K562 (cell line): ENCODE measurements at regions not wholly inside any gene's neighbourhood (a gene's known extent, or its start where the extent isn't known, plus 50 kb on each side); places are given as distances from the start of the nearest gene placed in this dataset.

Experiments used
- ATAC-seq: fragments of 200-7000 bp; cut with Tn5 transposase; 3 replicates; pipeline ENCODE4 v1.9.1; 2020; ENCODE audit warnings: moderate library complexity
- BruUV-seq: library from RNA; stranded (reverse); fragments of 400-500 nt; replicated peaks from 2 replicates; lab custom pipeline; 2021; lab: Mats Ljungman, UMichigan
- CTCF ChIA-PET: fragments of 300-600 bp; formaldehyde crosslinking; extraction: SDS; loops from one replicate; lab custom pipeline; 2021; ENCODE audit warnings: low intra/inter-chr PET ratio; lab: Yijun Ruan, JAX
- POLR2A ChIA-PET: fragments of 300-600, 350-650 bp; sonication (Branson Sonifier 250); formaldehyde crosslinking; extraction: SDS; loops from one replicate; lab custom pipeline; 2021; ENCODE audit warnings: antibody characterized with exemption, inconsistent platforms; lab: Yijun Ruan, JAX
- DNase-seq, 4 experiments: peaks; one replicate each; pipeline versions ENCODE4 v3.0.0 to v3.0.0-alpha.2; 2011 to 2018; ENCODE audit warnings: low spot score in 3 of 4, mixed read lengths in 3 of 4; ENCODE audit errors: extremely low read depth in 1 of 4
- FAIRE-seq: peaks from 2 replicates; lab custom pipeline; 2011; peaks lifted over from hg19 to GRCh38; lab: Jason Lieb, UNC
- H2AFZ ChIP-seq: 2 replicates; pipeline ENCODE4 v1.6.0; 2011; ENCODE audit warnings: low read depth, low read length, control low read depth, inconsistent platforms
- H3K27ac ChIP-seq: fragments of 200-600 bp; 3 replicates; pipeline ENCODE4 v1.8.0; 2011; ENCODE audit warnings: low read depth, mild to moderate bottlenecking, control low read depth, inconsistent platforms, low read length, moderate library complexity, mixed read lengths; ENCODE audit errors: extremely low read depth
- H3K27me3 ChIP-seq, 2 experiments: fragments of 300-600 bp in 1 of 2; 2 replicates in 1 of 2; 3 replicates in 1 of 2; pipeline versions ENCODE4 v1.6.0 to v1.8.0; 2011; ENCODE audit warnings: inconsistent platforms in 2 of 2, low read length in 2 of 2, mild to moderate bottlenecking in 1 of 2, mixed read lengths in 1 of 2, moderate library complexity in 1 of 2; ENCODE audit not compliant: control insufficient read depth in 2 of 2, insufficient read depth in 2 of 2
- H3K36me3 ChIP-seq: fragments of 300-600 bp; 3 replicates; pipeline ENCODE4 v1.8.0; 2011; ENCODE audit warnings: mild to moderate bottlenecking, low read length, inconsistent platforms; ENCODE audit not compliant: control insufficient read depth, insufficient read depth
- H3K4me1 ChIP-seq, 2 experiments: fragments of 200-600 bp in 1 of 2; replicated peaks in 1 of 2; 2 replicates in 1 of 2; 3 replicates in 1 of 2; pipeline versions ENCODE4 v1.5.1 to v1.8.0; 2011; ENCODE audit warnings: inconsistent platforms in 2 of 2, low read length in 2 of 2, mild to moderate bottlenecking in 1 of 2, mixed read lengths in 1 of 2, moderate library complexity in 1 of 2; ENCODE audit not compliant: control insufficient read depth in 2 of 2, insufficient read depth in 2 of 2
- H3K4me2 ChIP-seq: 2 replicates; pipeline ENCODE4 v1.6.1; 2011; ENCODE audit warnings: low read length, control low read depth, inconsistent platforms, mixed read lengths; ENCODE audit not compliant: insufficient read depth
- H3K4me3 ChIP-seq: fragments of 200-600 bp; sonication (generic), shearing (Covaris generic); 2 replicates; pipeline ENCODE4 v1.5.1; 2016; ENCODE audit warnings: control low read depth, inconsistent platforms
- H3K79me2 ChIP-seq: fragments of 200-600 bp; 3 replicates; pipeline ENCODE4 v1.8.0; 2011; ENCODE audit warnings: low read length, inconsistent platforms; ENCODE audit not compliant: control insufficient read depth, insufficient read depth
- H3K9ac ChIP-seq, 2 experiments: 2 replicates each; pipeline versions ENCODE4 v1.6.0 to v1.6.1; 2011; ENCODE audit warnings: low read depth in 2 of 2, low read length in 2 of 2, control low read depth in 1 of 2, inconsistent platforms in 1 of 2, mild to moderate bottlenecking in 1 of 2, mixed read lengths in 1 of 2; ENCODE audit not compliant: insufficient read depth in 1 of 2
- H3K9me1 ChIP-seq: one replicate; pipeline ENCODE4 v1.6.0; 2011; ENCODE audit warnings: inconsistent platforms, mild to moderate bottlenecking, low read length, moderate library complexity; ENCODE audit not compliant: control insufficient read depth, insufficient read depth
- H3K9me3 ChIP-seq: replicated peaks from 2 replicates; pipeline ENCODE4 v1.5.1; 2011; ENCODE audit warnings: low read depth, low read length, inconsistent platforms; ENCODE audit not compliant: control insufficient read depth, insufficient read depth
- H4K20me1 ChIP-seq: replicated peaks from 2 replicates; pipeline ENCODE4 v1.6.1; 2011; ENCODE audit warnings: low read length, inconsistent platforms, mixed read lengths; ENCODE audit not compliant: control insufficient read depth, insufficient read depth
- DACH1 ChIP-seq: fragments of 450-650 bp; IDR thresholded peaks from 2 replicates; pipeline ENCODE4 v1.6.1; 2018; ENCODE audit not compliant: partially characterized antibody
- EWSR1 ChIP-seq: fragments of 450-650 bp; IDR thresholded peaks from 2 replicates; pipeline ENCODE4 v1.6.1; 2018; ENCODE audit warnings: borderline replicate concordance, mild to moderate bottlenecking, low read depth, moderate library complexity; ENCODE audit not compliant: partially characterized antibody
- HDAC6 ChIP-seq: IDR thresholded peaks from 2 replicates; pipeline ENCODE4 v1.6.1; 2012; ENCODE audit warnings: low read depth, mild to moderate bottlenecking, control low read depth, inconsistent platforms, low read length, moderate library complexity
- HMGXB4 ChIP-seq: sonication (generic); formaldehyde crosslinking; IDR thresholded peaks from 2 replicates; pipeline ENCODE4 v1.8.1; 2023; ENCODE audit warnings: mild to moderate bottlenecking, missing genetic modification reagents
- HOMEZ ChIP-seq: fragments of 250-450 bp; sonication (Bioruptor Pico); IDR thresholded peaks from 2 replicates; pipeline ENCODE4 v1.4.0; 2020; ENCODE audit warnings: mild to moderate bottlenecking, moderate library complexity
- KLF6 ChIP-seq: fragments of 250-450 bp; sonication (Bioruptor Pico); IDR thresholded peaks from 2 replicates; pipeline ENCODE4 v1.4.0; 2020; ENCODE audit warnings: mild to moderate bottlenecking, moderate library complexity, borderline replicate concordance
- MBD1 ChIP-seq: fragments of 250-450 bp; sonication (Bioruptor Pico); IDR thresholded peaks from 2 replicates; pipeline ENCODE4 v1.8.0; 2022; ENCODE audit warnings: inconsistent platforms
- OTX1 ChIP-seq: fragments of 450-650 bp; formaldehyde crosslinking; IDR thresholded peaks from 2 replicates; pipeline ENCODE4 v1.4.0; 2022; ENCODE audit warnings: mild to moderate bottlenecking
- POLR2H ChIP-seq: IDR thresholded peaks from 2 replicates; pipeline ENCODE4 v1.6.1; 2016; ENCODE audit warnings: missing genetic modification characterization, low read depth, mild to moderate bottlenecking, control low read depth, missing compliant biosample characterization, moderate library complexity
- RNF2 ChIP-seq: sonication (generic); IDR thresholded peaks from 2 replicates; pipeline ENCODE4 v1.6.1; 2016
- SNRNP70 ChIP-seq: fragments of 200-400 bp; formaldehyde crosslinking; optimal IDR thresholded peaks from 2 replicates; pipeline ENCODE3; 2017; ENCODE audit warnings: low read depth, low read length
- ZKSCAN3 ChIP-seq: fragments of 250-450 bp; sonication (Bioruptor Pico); IDR thresholded peaks from 2 replicates; pipeline ENCODE4 v1.4.0; 2020
- ZNF121 ChIP-seq: sonication (generic); formaldehyde crosslinking; conservative IDR thresholded peaks from 2 replicates; pipeline ENCODE4 v1.8.0; 2022; ENCODE audit warnings: missing genetic modification reagents
- ZNF165 ChIP-seq: fragments of 250-450 bp; sonication (Bioruptor Pico); IDR thresholded peaks from 2 replicates; pipeline ENCODE4 v1.4.0; 2020; ENCODE audit warnings: borderline replicate concordance
- ZNF77 ChIP-seq: fragments of 250-450 bp; sonication (Bioruptor Pico); IDR thresholded peaks from 2 replicates; pipeline ENCODE4 v1.5.0; 2020
- WGBS: fragments of 100-300 bp; shearing (Covaris generic); methylation state at CpG from one replicate; pipeline ENCODE4 v1.1.6; 2016; ENCODE audit warnings: low coverage, mixed read lengths; ENCODE audit not compliant: insufficient coverage; ENCODE audit errors: missing lambda C conversion rate; 5-methylcytosine and 5-hydroxymethylcytosine counted together
- in situ Hi-C: fragments of 300-500 bp; cut with MboI; formaldehyde crosslinking; loops from 4 replicates; pipeline ENCODE4 v1.15.0; 2018; ENCODE audit warnings: inconsistent platforms, mixed read lengths
- intact Hi-C: fragments of 100-400 bp; cut with micrococcal nuclease; formaldehyde crosslinking; loops from 2 replicates; pipeline ENCODE4 v1.14.2; 2022

DNA sequence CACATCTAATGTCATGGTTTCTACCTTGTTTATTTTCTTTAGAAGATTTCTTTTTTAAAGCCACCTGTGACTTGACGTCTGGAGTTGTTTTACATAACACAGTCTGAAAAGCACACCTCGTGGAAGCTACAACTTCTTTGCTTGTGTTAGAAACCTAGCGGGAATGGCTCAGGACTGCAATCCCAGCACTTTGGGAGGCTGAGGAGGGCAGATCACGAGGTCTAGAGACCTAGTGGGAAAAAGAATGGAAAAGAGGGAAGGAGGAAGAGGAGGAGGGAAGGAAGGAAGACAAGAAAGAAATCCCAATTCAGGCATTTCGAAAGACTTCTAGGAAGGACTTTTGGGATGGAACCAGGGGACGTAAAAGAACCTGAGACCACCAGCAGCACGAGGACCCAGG lies 146.3 kb upstream of the CELF2 start:
- H3K79me2 ChIP-seq = no peaks in the 10 kb centered on the region
- POLR2A ChIA-PET = no interaction called here
- no peak for ATAC-seq
- in situ Hi-C loops (no loop called here), intact Hi-C loops (no loop called here)
- no peak overlapping the region for H3K9ac ChIP-seq
- no peaks in the 10 kb centered on the region for H3K4me1 ChIP-seq
- no peaks in the 10 kb centered on the region for H4K20me1 ChIP-seq
- no peak for TF ChIP-seq MBD1 (CRISPR knock-in tag)
- TF ChIP-seq SNRNP70 = no peak
- TF ChIP-seq HMGXB4 = no peak
- TF ChIP-seq ZNF121 (CRISPR knock-in tag) = no peak
- TF ChIP-seq HDAC6 = no peak
- TF ChIP-seq POLR2H (tag) = no peak
- TF ChIP-seq RNF2 = no peak
- TF ChIP-seq KLF6 = no peak
- TF ChIP-seq ZNF165 = no peak
- TF ChIP-seq HOMEZ = no peak
- no peak for TF ChIP-seq DACH1
- TF ChIP-seq ZKSCAN3 (CRISPR knock-in tag) = no peak
- no peak for TF ChIP-seq EWSR1
- TF ChIP-seq OTX1 = no peak
- no peak for TF ChIP-seq ZNF77 (CRISPR knock-in tag)
- H3K9me1 ChIP-seq = no peaks in the 10 kb centered on the region
- H3K27me3 ChIP-seq = no peaks in the 10 kb centered on the region
- no peak for DNase-seq
- no peaks in the 10 kb centered on the region for H3K36me3 ChIP-seq
- CTCF ChIA-PET = no interaction called here
- no peak for FAIRE-seq
- no peak overlapping the region for H3K4me3 ChIP-seq
- no peak overlapping the region for H2AFZ ChIP-seq
- no peak overlapping the region for H3K27ac ChIP-seq
- no TSS peak for BruUV-seq
- H3K9me3 ChIP-seq = no peaks in the 10 kb centered on the region; the same call in 1 of the 2 replicates
- no peak overlapping the region for H3K4me2 ChIP-seq
- 1% methylated on average over 7 of the region's 7 CpGs for WGBS
